ENCODE measurements at regions not wholly inside any gene's neighbourhood (a gene's known extent, or its start where the extent isn't known, plus 50 kb on each side); places are given as distances from the start of the nearest gene placed in this dataset.

- Mint-ChIP-seq H3K9me3 (ENCODE audit: unreplicated experiment) (peaks cover 29% of the 10 kb centered on the region), H3K27me3 (ENCODE audit: insufficient read depth, unreplicated experiment) (no peaks in the 10 kb centered on the region), H3K27ac (ENCODE audit: low read depth, unreplicated experiment) (no peak overlapping the region), H3K4me1 (ENCODE audit: insufficient read depth, unreplicated experiment) (no peaks in the 10 kb centered on the region), H3K36me3 (ENCODE audit: insufficient read depth, unreplicated experiment) (no peaks in the 10 kb centered on the region), H3K4me3 (ENCODE audit: unreplicated experiment) (no peak overlapping the region)
- TF ChIP-seq CTCF (IDR thresholded peaks at IDR 0.05; ENCODE audit: unreplicated experiment): no peak
- ChIA-PET CTCF (interaction anchor here (0.7 kb wide), 2 partner anchors 164 to 1276 kb away, joined by 3 to 4 read pairs; no protein-coding TSS in a partner anchor), POLR2A (no interaction called here)
- BruUV-seq (replicated peaks): no TSS peak
- intact Hi-C loops (cut with micrococcal nuclease): no loop called here
- DNase-seq (ENCODE audit: unreplicated experiment): no peak
Observed at GRCh38 chr17:34068571-34068970, 186.5 kb upstream of the CCL2 start.

- H3K4me1 Mint-ChIP-seq (ENCODE audit: insufficient read depth, unreplicated experiment): no peaks in the 10 kb centered on the region
- ChIA-PET POLR2A (no interaction called here), CTCF (no interaction called here)
Observed at GRCh38 chr17:34070712-34071111, 184.4 kb upstream of the CCL2 start.

GRCh38 chr17:34071886-34072420, 183.1 kb upstream of the CCL2 start:
- H3K36me3 Mint-ChIP-seq (ENCODE audit: insufficient read depth, unreplicated experiment): no peaks in the 10 kb centered on the region
- H3K4me1 Mint-ChIP-seq (ENCODE audit: insufficient read depth, unreplicated experiment): no peaks in the 10 kb centered on the region
- ChIA-PET POLR2A (no interaction called here), CTCF (no interaction called here)
- H3K4me3 Mint-ChIP-seq (ENCODE audit: unreplicated experiment): no peak overlapping the region
- H3K27ac Mint-ChIP-seq (ENCODE audit: low read depth, unreplicated experiment): no peak overlapping the region
- intact Hi-C loops (cut with micrococcal nuclease): no loop called here
- no peak for DNase-seq (ENCODE audit: unreplicated experiment)
- no TSS peak for BruUV-seq (replicated peaks)
- no peak for TF ChIP-seq CTCF (IDR thresholded peaks at IDR 0.05; ENCODE audit: unreplicated experiment)
- peaks cover 18% of the 10 kb centered on the region for H3K9me3 Mint-ChIP-seq (ENCODE audit: unreplicated experiment)
- H3K27me3 Mint-ChIP-seq (ENCODE audit: insufficient read depth, unreplicated experiment): no peaks in the 10 kb centered on the region

More at GRCh38 chr17:34070712-34071111, 184.4 kb upstream of the CCL2 start:
- Mint-ChIP-seq H3K36me3 (ENCODE audit: insufficient read depth, unreplicated experiment) (no peaks in the 10 kb centered on the region), H3K4me3 (ENCODE audit: unreplicated experiment) (no peak overlapping the region), H3K9me3 (ENCODE audit: unreplicated experiment) (peaks cover 9% of the 10 kb centered on the region), H3K27ac (ENCODE audit: low read depth, unreplicated experiment) (no peak overlapping the region), H3K27me3 (ENCODE audit: insufficient read depth, unreplicated experiment) (no peaks in the 10 kb centered on the region)
- DNase-seq (ENCODE audit: unreplicated experiment): no peak
- BruUV-seq (replicated peaks): no TSS peak
- intact Hi-C loops (cut with micrococcal nuclease): no loop called here
- no peak for TF ChIP-seq CTCF (IDR thresholded peaks at IDR 0.05; ENCODE audit: unreplicated experiment)

- no peak overlapping the region for H3K27ac Mint-ChIP-seq (ENCODE audit: low read depth, unreplicated experiment)
- H3K9me3 Mint-ChIP-seq (ENCODE audit: unreplicated experiment): peaks cover 41% of the 10 kb centered on the region
- no peak for TF ChIP-seq CTCF (IDR thresholded peaks at IDR 0.05; ENCODE audit: unreplicated experiment)
- ChIA-PET POLR2A (no interaction called here), CTCF (interaction anchor here (0.6 kb wide), 1 partner anchor 670 kb away, joined by 3 read pairs; no protein-coding TSS in a partner anchor)
- no peaks in the 10 kb centered on the region for H3K27me3 Mint-ChIP-seq (ENCODE audit: insufficient read depth, unreplicated experiment)
- no peak overlapping the region for H3K4me3 Mint-ChIP-seq (ENCODE audit: unreplicated experiment)
- intact Hi-C loops (cut with micrococcal nuclease): no loop called here
- H3K36me3 Mint-ChIP-seq (ENCODE audit: insufficient read depth, unreplicated experiment): no peaks in the 10 kb centered on the region
- DNase-seq (ENCODE audit: unreplicated experiment): no peak
- H3K4me1 Mint-ChIP-seq (ENCODE audit: insufficient read depth, unreplicated experiment): no peaks in the 10 kb centered on the region
- BruUV-seq (replicated peaks): no TSS peak
Observed at GRCh38 chr17:34075076-34075475, 180.0 kb upstream of the CCL2 start.

Measured in MCF 10A (cell line).